Endothelial cell of umbilical vein (primary cell): ENCODE measurements at regions not wholly inside any gene's neighbourhood (a gene's known extent, or its start where the extent isn't known, plus 50 kb on each side); places are given as distances from the start of the nearest gene placed in this dataset.
A peak's percentile ranks its signal among the peaks of the same experiment; 100 is the strongest.

Source experiments
- BruUV-seq: library from RNA; stranded (reverse); fragments of 400-500 nt; replicated peaks from 2 replicates; lab custom pipeline; 2021; lab: Mats Ljungman, UMichigan
- CTCF ChIA-PET: fragments of 300-600, 350-600 bp; sonication (Branson Sonifier 250); formaldehyde crosslinking; loops from one replicate; lab custom pipeline; 2021; ENCODE audit warnings: antibody characterized with exemption, inconsistent platforms; lab: Charles Lee
- POLR2A ChIA-PET: fragments of 300-600, 350-600 bp; sonication (Branson Sonifier 250); formaldehyde crosslinking; loops from one replicate; lab custom pipeline; 2021; ENCODE audit warnings: antibody characterized with exemption, inconsistent platforms; lab: Charles Lee
- DNase-seq: peaks from one replicate; pipeline ENCODE4 v3.0.0-alpha.2; 2011; ENCODE audit warnings: low read depth, low spot score
- FAIRE-seq: peaks from 2 replicates; lab custom pipeline; 2011; peaks lifted over from hg19 to GRCh38; lab: Jason Lieb, UNC
- H2AFZ ChIP-seq: 2 replicates; pipeline ENCODE4 v1.6.0; 2012; ENCODE audit warnings: low read depth, low read length, control low read depth, inconsistent platforms
- H3K27ac ChIP-seq: 2 replicates; pipeline ENCODE4 v1.5.1; 2011; ENCODE audit warnings: low read depth, mild to moderate bottlenecking, control low read depth, low read length, moderate library complexity; ENCODE audit not compliant: insufficient read depth
- H3K27me3 ChIP-seq, 2 experiments: 2 replicates each; pipeline versions ENCODE4 v1.6.0 to v1.6.1; 2011; ENCODE audit warnings: low read length in 2 of 2, mixed read lengths in 1 of 2; ENCODE audit not compliant: control insufficient read depth in 2 of 2, insufficient read depth in 2 of 2
- H3K36me3 ChIP-seq, 2 experiments: 2 replicates in 1 of 2; 3 replicates in 1 of 2; pipeline ENCODE4 v1.5.1; 2011; ENCODE audit warnings: low read length in 2 of 2, mild to moderate bottlenecking in 1 of 2, moderate library complexity in 1 of 2; ENCODE audit not compliant: control insufficient read depth in 2 of 2, insufficient read depth in 2 of 2; ENCODE audit errors: extremely low read depth in 1 of 2
- H3K4me1 ChIP-seq: 3 replicates; pipeline ENCODE4 v1.5.1; 2011; ENCODE audit warnings: mild to moderate bottlenecking, low read length; ENCODE audit not compliant: control insufficient read depth, insufficient read depth; ENCODE audit errors: extremely low read depth
- H3K4me2 ChIP-seq: 2 replicates; pipeline ENCODE4 v1.6.1; 2011; ENCODE audit warnings: low read length, control low read depth, mixed read lengths; ENCODE audit not compliant: insufficient read depth
- H3K4me3 ChIP-seq, 3 experiments: fragments of 200-600 bp in 1 of 3; sonication (generic), shearing (Covaris generic) in 1 of 3; replicated peaks in 1 of 3; 2 replicates each; pipeline ENCODE4 v1.5.1; 2011 to 2016; ENCODE audit warnings: control low read depth in 3 of 3, low read length in 3 of 3, mild to moderate bottlenecking in 2 of 3, inconsistent platforms in 1 of 3, low read depth in 1 of 3, moderate library complexity in 1 of 3; ENCODE audit not compliant: insufficient read depth in 1 of 3
- H3K79me2 ChIP-seq: 2 replicates; pipeline ENCODE4 v1.6.0; 2012; ENCODE audit warnings: low read length, inconsistent platforms; ENCODE audit not compliant: control insufficient read depth, insufficient read depth
- H3K9ac ChIP-seq: replicated peaks from 2 replicates; pipeline ENCODE3; 2011; ENCODE audit warnings: low read length, control low read depth; ENCODE audit not compliant: insufficient read depth; ENCODE audit errors: extremely low read depth
- H3K9me1 ChIP-seq: replicated peaks from 3 replicates; pipeline ENCODE4 v1.6.0; 2011; ENCODE audit warnings: mild to moderate bottlenecking, low read length; ENCODE audit not compliant: control insufficient read depth, insufficient read depth; ENCODE audit errors: extremely low read depth
- H3K9me3 ChIP-seq: replicated peaks from 2 replicates; pipeline ENCODE4 v1.5.1; 2012; ENCODE audit warnings: low read length, inconsistent platforms; ENCODE audit not compliant: control insufficient read depth, insufficient read depth
- H4K20me1 ChIP-seq: replicated peaks from 2 replicates; pipeline ENCODE3; 2011; ENCODE audit warnings: mild to moderate bottlenecking, low read length; ENCODE audit not compliant: control insufficient read depth, insufficient read depth; ENCODE audit errors: extremely low read depth
- CTCF ChIP-seq, 2 donors: IDR thresholded peaks; 1 replicate in 1 of 2; 2 replicates in 1 of 2; pipeline ENCODE4 v1.5.1; 2011; ENCODE audit warnings: low read length in 2 of 2, mild to moderate bottlenecking in 2 of 2, moderate library complexity in 2 of 2, control low read depth in 1 of 2, inconsistent platforms in 1 of 2, low read depth in 1 of 2; ENCODE audit not compliant: insufficient read depth in 1 of 2; ENCODE audit errors: extremely low read depth in 1 of 2
- EZH2 ChIP-seq: IDR thresholded peaks from 2 replicates; pipeline ENCODE4 v1.6.1; 2012; ENCODE audit warnings: borderline replicate concordance, low read depth, mild to moderate bottlenecking, moderate library complexity, low read length, inconsistent platforms; ENCODE audit not compliant: severe bottlenecking
- FOS ChIP-seq: IDR thresholded peaks from 2 replicates; pipeline ENCODE4 v1.6.1; 2011; ENCODE audit warnings: mild to moderate bottlenecking, low read length, moderate library complexity, borderline replicate concordance; ENCODE audit not compliant: insufficient read depth
- GATA2 ChIP-seq: IDR thresholded peaks from 2 replicates; pipeline ENCODE4 v1.7.0; 2011; ENCODE audit warnings: low read depth, mild to moderate bottlenecking, moderate library complexity, mixed read lengths, low read length; ENCODE audit not compliant: insufficient read length, insufficient read depth
- JUN ChIP-seq: IDR thresholded peaks from 2 replicates; pipeline ENCODE4 v1.6.1; 2011; ENCODE audit warnings: borderline replicate concordance, low read depth; ENCODE audit not compliant: insufficient read length, insufficient read depth
- MYC ChIP-seq: IDR thresholded peaks from one replicate; pipeline ENCODE4 v1.6.1; 2011; ENCODE audit warnings: mild to moderate bottlenecking, low read depth, low read length
- POLR2A ChIP-seq: IDR thresholded peaks from 2 replicates; pipeline ENCODE4 v1.6.1; 2012; ENCODE audit warnings: low read depth, mild to moderate bottlenecking, control low read depth, low read length
- POLR2AphosphoS5 ChIP-seq: IDR thresholded peaks from 2 replicates; pipeline ENCODE4 v1.6.1; 2012; ENCODE audit warnings: low read depth, mild to moderate bottlenecking, control low read depth, low read length, moderate library complexity; ENCODE audit not compliant: insufficient read depth
- dilution Hi-C: fragments of 300-500 bp; cut with MboI; formaldehyde crosslinking; loops from one replicate; pipeline ENCODE4 v1.15.0; 2019; ENCODE audit warnings: low sequenced_read_pairs; ENCODE audit not compliant: extremely low pct_ligation_motif_present
- intact Hi-C: fragments of 100-400 bp; cut with micrococcal nuclease; formaldehyde crosslinking; loops from one replicate; pipeline ENCODE4 v1.10.0; 2022
- TF ChIP-seq, protein P1 (sequence below): IDR thresholded peaks from 2 replicates; pipeline ENCODE4 v1.6.1; 2011; ENCODE audit not compliant: insufficient read depth, insufficient read length

DNA sequence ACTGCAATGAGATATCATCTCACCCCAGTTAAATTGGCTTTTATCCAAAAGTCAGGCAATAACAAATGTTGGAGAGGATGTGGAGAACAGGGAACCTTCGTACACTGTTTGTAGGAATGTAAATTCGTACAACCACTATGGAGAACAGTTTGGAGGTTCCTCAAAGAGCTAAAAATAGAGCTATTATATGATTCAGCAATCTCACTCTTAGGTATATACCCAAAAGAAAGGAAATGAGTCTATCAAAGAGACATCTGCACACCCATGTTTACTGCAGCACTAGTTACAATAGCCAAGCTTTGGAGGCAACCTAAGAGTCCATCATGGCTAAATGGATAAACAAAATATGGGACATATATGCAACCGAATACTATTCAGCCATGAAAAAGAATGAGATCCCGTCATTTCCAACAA lies 68.0 kb upstream of the HES1 start:
- no peaks in the 10 kb centered on the region for H3K9me3 ChIP-seq
- no peaks in the 10 kb centered on the region for H3K9me1 ChIP-seq
- no peak for FAIRE-seq
- TF ChIP-seq GATA2 (no peak), MYC (no peak), POLR2A (no peak), POLR2AphosphoS5 (no peak), FOS (no peak), JUN (peak; percentile 54)
- TF ChIP-seq, protein P1, sequence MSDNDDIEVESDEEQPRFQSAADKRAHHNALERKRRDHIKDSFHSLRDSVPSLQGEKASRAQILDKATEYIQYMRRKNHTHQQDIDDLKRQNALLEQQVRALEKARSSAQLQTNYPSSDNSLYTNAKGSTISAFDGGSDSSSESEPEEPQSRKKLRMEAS: no peak
- no peak overlapping the region for H2AFZ ChIP-seq
- intact Hi-C loops (no loop called here), dilution Hi-C loops (no loop called here)
- H3K4me2 ChIP-seq: no peak overlapping the region
- ChIA-PET CTCF (interaction anchor here (0.8 to 1.2 kb wide), 2 partner anchors 63 to 198 kb away, joined by 3 to 4 read pairs; no protein-coding TSS in a partner anchor), POLR2A (interaction anchor here (1.0 kb wide), 1 partner anchor 21 kb away, joined by 3 read pairs; no protein-coding TSS in a partner anchor)
- H3K27ac ChIP-seq: no peak overlapping the region
- peaks cover 15% of the 10 kb centered on the region for H3K4me1 ChIP-seq
- no peak overlapping the region for H3K9ac ChIP-seq
- peak; percentile 55 for DNase-seq
- no peaks in the 10 kb centered on the region for H3K27me3 ChIP-seq
- no peaks in the 10 kb centered on the region for H4K20me1 ChIP-seq
- no peaks in the 10 kb centered on the region for H3K79me2 ChIP-seq
- BruUV-seq: no TSS peak
- H3K4me3 ChIP-seq: no peak overlapping the region
- H3K36me3 ChIP-seq: no peaks in the 10 kb centered on the region

- TF ChIP-seq CTCF (IDR thresholded peaks at IDR 0.05; ENCODE audit: extremely low read depth in 1 of 2, insufficient read depth in 1 of 2, low read depth in 1 of 2, low read length in 2 of 2) (no peak), POLR2A (no peak), POLR2AphosphoS5 (no peak), MYC (no peak), JUN (no peak), GATA2 (no peak), EZH2 (no peak), FOS (no peak)
- TF ChIP-seq, protein P1: no peak
- no peaks in the 10 kb centered on the region for H3K79me2 ChIP-seq
- H3K9me3 ChIP-seq: no peaks in the 10 kb centered on the region
- H3K4me2 ChIP-seq: no peak overlapping the region
- dilution Hi-C loops (no loop called here), intact Hi-C loops (loop anchor here (1.0 to 2.0 kb wide), 3 partner anchors 29 to 281 kb away; no protein-coding TSS in a partner anchor)
- H3K27ac ChIP-seq: peak overlapping the region; percentile 87
- ChIA-PET CTCF (interaction anchor here (1.5 to 1.9 kb wide), 2 partner anchors 16 to 26 kb away, joined by 4 to 9 read pairs; no protein-coding TSS in a partner anchor), POLR2A (no interaction called here)
- FAIRE-seq: no peak
- H3K9ac ChIP-seq: peak overlapping the region; percentile 87
- H3K36me3 ChIP-seq: no peaks in the 10 kb centered on the region
- DNase-seq: peak; percentile 27
- BruUV-seq: no TSS peak
- no peaks in the 10 kb centered on the region for H3K9me1 ChIP-seq
- H3K27me3 ChIP-seq: no peaks in the 10 kb centered on the region
- H3K4me3 ChIP-seq: no peak overlapping the region
- H3K4me1 ChIP-seq: peaks cover 15% of the 10 kb centered on the region
- H4K20me1 ChIP-seq: no peaks in the 10 kb centered on the region
- peak overlapping the region; percentile 11 for H2AFZ ChIP-seq
Observed at GRCh38 chr3:194069421-194070219, 66.3 kb upstream of the HES1 start.
